ENCODE measurements at regions not wholly inside any gene's neighbourhood (a gene's known extent, or its start where the extent isn't known, plus 50 kb on each side); places are given as distances from the start of the nearest gene placed in this dataset.
"Not testable (repeated sequence)": the region's sequence is repeated elsewhere in the genome, so short reads cannot be mapped to it uniquely, and the experiment has no call there.

GRCh38 chr15:85196697-85197096 is 183.7 kb upstream of the AKAP13 start:
- DNase-seq, result not testable (repeated sequence)

GRCh38 chr15:85197582-85197981 is 182.8 kb upstream of the AKAP13 start:
- intact Hi-C loops (cut with micrococcal nuclease); ATAC-seq: not testable (repeated sequence)

More at GRCh38 chr15:85196697-85197096, 183.7 kb upstream of the AKAP13 start:
- intact Hi-C loops (cut with micrococcal nuclease); ATAC-seq: not testable (repeated sequence)

GRCh38 chr15:85198432-85198831 is 182.0 kb upstream of the AKAP13 start:
- ATAC-seq; intact Hi-C loops (cut with micrococcal nuclease); DNase-seq: not testable (repeated sequence)

More at GRCh38 chr15:85197582-85197981, 182.8 kb upstream of the AKAP13 start:
- DNase-seq, result not testable (repeated sequence)

- ATAC-seq, result peak; percentile 89
- DNase-seq; intact Hi-C loops (cut with micrococcal nuclease): not testable (repeated sequence)
Measured at GRCh38 chr15:85200215-85200614, 180.2 kb upstream of the AKAP13 start.

GRCh38 chr15:85201118-85201793 is 179.1 kb upstream of the AKAP13 start:
- peak; percentile 22 for ATAC-seq
- intact Hi-C loops (cut with micrococcal nuclease); DNase-seq: not testable (repeated sequence)

- intact Hi-C loops (cut with micrococcal nuclease); DNase-seq: not testable (repeated sequence)
- peak; percentile 14 for ATAC-seq
Measured at GRCh38 chr15:85204481-85204880, 175.9 kb upstream of the AKAP13 start.

GRCh38 chr15:85233791-85234325 is 146.5 kb upstream of the AKAP13 start:
- intact Hi-C loops (cut with micrococcal nuclease); ATAC-seq: not testable (repeated sequence)
- peak; percentile 25 for DNase-seq

GRCh38 chr15:85234450-85235196 is 145.8 kb upstream of the AKAP13 start:
- intact Hi-C loops (cut with micrococcal nuclease); ATAC-seq; DNase-seq: not testable (repeated sequence)

GRCh38 chr15:85244056-85244455 is 136.3 kb upstream of the AKAP13 start:
- ATAC-seq; DNase-seq; intact Hi-C loops (cut with micrococcal nuclease): not testable (repeated sequence)

- ATAC-seq; intact Hi-C loops (cut with micrococcal nuclease): not testable (repeated sequence)
- peak; percentile 40 for DNase-seq
Measured at GRCh38 chr15:85250938-85251542, 129.4 kb upstream of the AKAP13 start.

GRCh38 chr15:85253196-85253915 is 127.0 kb upstream of the AKAP13 start:
- DNase-seq; ATAC-seq; intact Hi-C loops (cut with micrococcal nuclease): not testable (repeated sequence)

- intact Hi-C loops (cut with micrococcal nuclease); DNase-seq; ATAC-seq: not testable (repeated sequence)
Measured at GRCh38 chr15:85254961-85255360, 125.4 kb upstream of the AKAP13 start.

GRCh38 chr15:85255502-85255901 is 124.9 kb upstream of the AKAP13 start:
- intact Hi-C loops (cut with micrococcal nuclease); DNase-seq; ATAC-seq: not testable (repeated sequence)

- intact Hi-C loops (cut with micrococcal nuclease), result not testable (repeated sequence)
- DNase-seq, result peak; percentile 89
- peak; percentile 93 for ATAC-seq
Measured at GRCh38 chr15:85256009-85256997, 124.1 kb upstream of the AKAP13 start.

- DNase-seq; intact Hi-C loops (cut with micrococcal nuclease); ATAC-seq: not testable (repeated sequence)
Measured at GRCh38 chr15:85258062-85258445, 122.3 kb upstream of the AKAP13 start.

GRCh38 chr15:85258559-85259209 is 121.7 kb upstream of the AKAP13 start:
- DNase-seq; ATAC-seq; intact Hi-C loops (cut with micrococcal nuclease): not testable (repeated sequence)

- DNase-seq (peak; percentile 38), ATAC-seq (peak; percentile 35)
- intact Hi-C loops (cut with micrococcal nuclease), result not testable (repeated sequence)
Measured at GRCh38 chr15:85260526-85260925, 119.9 kb upstream of the AKAP13 start.
